H1 (cell line): ENCODE measurements at regions not wholly inside any gene's neighbourhood (a gene's known extent, or its start where the extent isn't known, plus 50 kb on each side); places are given as distances from the start of the nearest gene placed in this dataset.

Experiments
- CTCF ChIA-PET: fragments of 300-600 bp; sonication (Branson Sonifier 250); formaldehyde crosslinking; loops from one replicate; lab custom pipeline; 2021; ENCODE audit not compliant: partially characterized antibody; lab: Charles Lee
- POLR2A ChIA-PET: fragments of 300-600 bp; sonication (Branson Sonifier 250); formaldehyde crosslinking; loops from one replicate; lab custom pipeline; 2021; ENCODE audit warnings: inconsistent platforms; ENCODE audit not compliant: partially characterized antibody; lab: Charles Lee
- DNase-seq, 2 experiments: peaks; one replicate each; pipeline versions ENCODE4 v3.0.0 to v3.0.0-alpha.2; 2010 to 2022; ENCODE audit warnings: low spot score in 2 of 2, low read depth in 1 of 2, mixed read lengths in 1 of 2
- FAIRE-seq: peaks from 2 replicates; lab custom pipeline; 2011; peaks lifted over from hg19 to GRCh38; lab: Jason Lieb, UNC
- H2AFZ ChIP-seq: 2 replicates; pipeline ENCODE4 v1.8.1; 2012; ENCODE audit warnings: low read length, inconsistent platforms
- H2AK5ac ChIP-seq: 2 replicates; pipeline ENCODE4 v1.6.1; 2013; ENCODE audit warnings: low read depth, low read length
- H2BK120ac ChIP-seq: replicated peaks from 2 replicates; pipeline ENCODE3; 2013; ENCODE audit warnings: low read depth, low read length, inconsistent platforms
- H2BK12ac ChIP-seq: 2 replicates; pipeline ENCODE4 v1.6.1; 2013; ENCODE audit warnings: low read depth, low read length
- H2BK15ac ChIP-seq: 2 replicates; pipeline ENCODE4 v1.6.1; 2013; ENCODE audit warnings: low read length
- H2BK20ac ChIP-seq: 2 replicates; pipeline ENCODE4 v1.6.1; 2013; ENCODE audit warnings: low read length
- H2BK5ac ChIP-seq: 2 replicates; pipeline ENCODE4 v1.6.1; 2013; ENCODE audit warnings: low read depth, low read length
- H3K14ac ChIP-seq: 2 replicates; pipeline ENCODE4 v1.6.1; 2013; ENCODE audit warnings: inconsistent platforms; ENCODE audit not compliant: insufficient read length
- H3K18ac ChIP-seq: 2 replicates; pipeline ENCODE4 v1.6.1; 2013; ENCODE audit warnings: low read length; ENCODE audit errors: extremely low read depth
- H3K23ac ChIP-seq: 2 replicates; pipeline ENCODE4 v1.6.1; 2013; ENCODE audit warnings: inconsistent platforms; ENCODE audit not compliant: insufficient read length
- H3K23me2 ChIP-seq: 2 replicates; pipeline ENCODE4 v1.6.1; 2013; ENCODE audit warnings: low read depth, low read length
- H3K27ac ChIP-seq: 2 replicates; pipeline ENCODE4 v1.6.1; 2011; ENCODE audit warnings: low read depth, low read length, inconsistent platforms
- H3K27me3 ChIP-seq, 4 experiments: replicated peaks in 1 of 4; 1 replicate in 1 of 4; 2 replicates in 3 of 4; pipeline versions ENCODE4 v1.6.1 to v1.8.1; 2011 to 2013; ENCODE audit warnings: low read length in 3 of 4, mild to moderate bottlenecking in 3 of 4, inconsistent platforms in 2 of 4, mixed read lengths in 2 of 4, moderate library complexity in 1 of 4; ENCODE audit not compliant: control insufficient read depth in 3 of 4, insufficient read depth in 3 of 4; ENCODE audit errors: extremely low read depth in 1 of 4
- H3K36me3 ChIP-seq, 4 experiments: 2 replicates each; pipeline versions ENCODE4 v1.6.1 to v1.8.1; 2011 to 2013; ENCODE audit warnings: mild to moderate bottlenecking in 4 of 4, low read length in 3 of 4, moderate library complexity in 2 of 4, control low read depth in 1 of 4, inconsistent platforms in 1 of 4; ENCODE audit not compliant: insufficient read depth in 4 of 4, control insufficient read depth in 2 of 4
- H3K4ac ChIP-seq: replicated peaks from 2 replicates; pipeline ENCODE3; 2013; ENCODE audit warnings: low read length, low read depth, mixed read lengths, inconsistent platforms; ENCODE audit not compliant: insufficient read length
- H3K4me1 ChIP-seq, 4 experiments: replicated peaks in 1 of 4; 1 replicate in 1 of 4; 2 replicates in 3 of 4; pipeline versions ENCODE4 v1.6.1 to v1.8.1; 2011 to 2013; ENCODE audit warnings: low read length in 3 of 4, inconsistent platforms in 2 of 4, mixed read lengths in 1 of 4; ENCODE audit not compliant: insufficient read depth in 4 of 4, control insufficient read depth in 3 of 4
- H3K4me2 ChIP-seq, 2 experiments: 2 replicates each; pipeline versions ENCODE4 v1.6.1 to v1.8.1; 2011 to 2013; ENCODE audit warnings: low read depth in 2 of 2, low read length in 2 of 2, control low read depth in 1 of 2, inconsistent platforms in 1 of 2, mild to moderate bottlenecking in 1 of 2; ENCODE audit not compliant: insufficient read depth in 1 of 2
- H3K4me3 ChIP-seq, 4 experiments: fragments of 200-600, 300-600 bp in 1 of 4; sonication (generic), shearing (Covaris generic), sonication (Bioruptor Twin) in 1 of 4; 2 replicates each; pipeline versions ENCODE4 v1.5.1 to v1.8.1; 2011 to 2016; ENCODE audit warnings: low read length in 4 of 4, low read depth in 3 of 4, control low read depth in 2 of 4, inconsistent platforms in 2 of 4, mild to moderate bottlenecking in 2 of 4, mixed read lengths in 1 of 4, moderate library complexity in 1 of 4; ENCODE audit not compliant: insufficient read depth in 2 of 4; ENCODE audit errors: extremely low read depth in 1 of 4
- H3K56ac ChIP-seq: replicated peaks from 2 replicates; pipeline ENCODE3; 2013; ENCODE audit warnings: low read depth, mild to moderate bottlenecking, mixed read lengths, low read length, inconsistent platforms; ENCODE audit not compliant: insufficient read length
- H3K79me1 ChIP-seq: 2 replicates; pipeline ENCODE4 v1.6.1; 2013; ENCODE audit warnings: low read depth, low read length, control low read depth
- H3K79me2 ChIP-seq, 2 experiments: 2 replicates each; pipeline versions ENCODE4 v1.6.1 to v1.8.1; 2012 to 2013; ENCODE audit warnings: low read length in 2 of 2, mild to moderate bottlenecking in 2 of 2, inconsistent platforms in 1 of 2; ENCODE audit not compliant: insufficient read depth in 2 of 2, control insufficient read depth in 1 of 2
- H3K9ac ChIP-seq, 4 experiments: replicated peaks in 1 of 4; 1 replicate in 1 of 4; 2 replicates in 3 of 4; pipeline versions ENCODE4 v1.6.1 to v1.8.1; 2011 to 2013; ENCODE audit warnings: low read depth in 3 of 4, low read length in 3 of 4, control low read depth in 2 of 4, mild to moderate bottlenecking in 2 of 4, moderate library complexity in 2 of 4, inconsistent platforms in 1 of 4; ENCODE audit errors: extremely low read depth in 1 of 4
- H3K9me3 ChIP-seq, 2 experiments: 2 replicates each; pipeline versions ENCODE4 v1.6.1 to v1.8.1; 2012 to 2013; ENCODE audit warnings: mild to moderate bottlenecking in 2 of 2, moderate library complexity in 2 of 2, control low read depth in 1 of 2, inconsistent platforms in 1 of 2, low read depth in 1 of 2, low read length in 1 of 2, mixed read lengths in 1 of 2; ENCODE audit not compliant: insufficient read depth in 2 of 2
- H4K20me1 ChIP-seq, 2 experiments: replicated peaks in 1 of 2; 2 replicates each; pipeline versions ENCODE3 to v1.8.1; 2011 to 2013; ENCODE audit warnings: inconsistent platforms in 2 of 2, low read length in 2 of 2, mild to moderate bottlenecking in 1 of 2; ENCODE audit not compliant: insufficient read depth in 2 of 2, control insufficient read depth in 1 of 2
- H4K5ac ChIP-seq: 2 replicates; pipeline ENCODE4 v1.6.1; 2013; ENCODE audit warnings: low read length, low read depth, mixed read lengths, inconsistent platforms; ENCODE audit not compliant: insufficient read length
- H4K8ac ChIP-seq: 2 replicates; pipeline ENCODE4 v1.8.0; 2013; ENCODE audit warnings: mild to moderate bottlenecking, moderate library complexity, low read length, inconsistent platforms; ENCODE audit not compliant: insufficient read depth; ENCODE audit errors: extremely low read depth
- H4K91ac ChIP-seq: replicated peaks from 2 replicates; pipeline ENCODE3; 2013; ENCODE audit warnings: low read length, mixed read lengths, inconsistent platforms; ENCODE audit not compliant: insufficient read length
- ASH2L ChIP-seq: fragments of 200-600, 300-600 bp; sonication (generic); IDR thresholded peaks from one replicate; pipeline ENCODE4 v1.7.1; 2017; ENCODE audit warnings: low read length
- CHD2 ChIP-seq: IDR thresholded peaks from 2 replicates; pipeline ENCODE4 v1.6.1; 2012; ENCODE audit warnings: low read length, improper control_type of control experiment
- GABPA ChIP-seq: IDR thresholded peaks from 2 replicates; pipeline ENCODE4 v1.6.1; 2011; ENCODE audit warnings: mild to moderate bottlenecking, low read length, moderate library complexity, borderline replicate concordance; ENCODE audit not compliant: insufficient read depth
- JUND ChIP-seq: IDR thresholded peaks from 2 replicates; pipeline ENCODE4 v1.6.1; 2011; ENCODE audit warnings: mild to moderate bottlenecking, improper control_type of control experiment, low read length
- USF2 ChIP-seq: IDR thresholded peaks from 2 replicates; pipeline ENCODE4 v1.6.1; 2011; ENCODE audit warnings: low read length, improper control_type of control experiment
- WGBS, 2 experiments: shearing (Covaris generic) in 1 of 2; methylation state at CpG; one replicate each; pipeline versions ENCODE4 v1.1.6 to v1.1.7; 2013 to 2015; ENCODE audit warnings: low lambda C conversion rate in 2 of 2, mixed read lengths in 2 of 2, inconsistent platforms in 1 of 2, low coverage in 1 of 2, missing lambda C conversion rate in 1 of 2; ENCODE audit not compliant: insufficient replicate concordance in 2 of 2, insufficient coverage in 1 of 2, insufficient read length in 1 of 2; ENCODE audit errors: extremely low coverage in 1 of 2, missing lambda C conversion rate in 1 of 2; 5-methylcytosine and 5-hydroxymethylcytosine counted together

- no peak overlapping the region for H3K9ac ChIP-seq
- H3K4ac ChIP-seq = no peak overlapping the region
- no peaks in the 10 kb centered on the region for H3K27me3 ChIP-seq
- DNase-seq (no peak), FAIRE-seq (no peak)
- no peak overlapping the region for H2BK15ac ChIP-seq
- no peaks in the 10 kb centered on the region for H4K20me1 ChIP-seq
- H3K18ac ChIP-seq = no peak overlapping the region
- no peaks in the 10 kb centered on the region for H3K79me1 ChIP-seq
- no peak overlapping the region for H2BK120ac ChIP-seq
- ChIA-PET CTCF (interaction anchor here (0.6 kb wide), 1 partner anchor 30 kb away, joined by 3 read pairs; no protein-coding TSS in a partner anchor), POLR2A (no interaction called here)
- H3K4me1 ChIP-seq = no peaks in the 10 kb centered on the region
- no peaks in the 10 kb centered on the region for H3K36me3 ChIP-seq
- H3K14ac ChIP-seq = no peak overlapping the region
- no peak for TF ChIP-seq GABPA
- no peak for TF ChIP-seq ASH2L
- TF ChIP-seq CHD2 = no peak
- no peak for TF ChIP-seq JUND
- TF ChIP-seq USF2 = no peak
- no peak overlapping the region for H2BK20ac ChIP-seq
- H3K4me2 ChIP-seq = no peak overlapping the region
- H4K91ac ChIP-seq = no peak overlapping the region
- no peak overlapping the region for H2AFZ ChIP-seq
- H3K23me2 ChIP-seq = no peaks in the 10 kb centered on the region
- H4K8ac ChIP-seq = no peak overlapping the region
- no peak overlapping the region for H4K5ac ChIP-seq
- no peaks in the 10 kb centered on the region for H3K79me2 ChIP-seq
- H3K23ac ChIP-seq = no peak overlapping the region
- no peak overlapping the region for H3K56ac ChIP-seq
- H3K9me3 ChIP-seq = no peaks in the 10 kb centered on the region
- 75% methylated on average over 3 of the region's 3 CpGs; no CpG with 5 or more reads in 1 of the 2 experiments for WGBS, 2 experiments
- no peak overlapping the region for H3K4me3 ChIP-seq
- no peak overlapping the region for H2BK12ac ChIP-seq
- H3K27ac ChIP-seq = no peak overlapping the region
- no peak overlapping the region for H2AK5ac ChIP-seq
- no peak overlapping the region for H2BK5ac ChIP-seq
Measured at GRCh38 chr1:189658381-189658780, 819.3 kb downstream of the BRINP3 start.
